GM19372 (cell line): ENCODE measurements at regions not wholly inside any gene's neighbourhood (a gene's known extent, or its start where the extent isn't known, plus 50 kb on each side); places are given as distances from the start of the nearest gene placed in this dataset.
"Not testable (repeated sequence)": the region's sequence is repeated elsewhere in the genome, so short reads cannot be mapped to it uniquely, and the experiment has no call there.

Experiments
- ATAC-seq: cut with Tn5 transposase; IDR thresholded peaks from one replicate; pipeline ENCODE4 v1.9.1; 2021; ENCODE audit warnings: mild to moderate bottlenecking, low read depth, moderate library complexity; ENCODE audit not compliant: unreplicated experiment

- no peak for ATAC-seq
Measured at GRCh38 chr6:80607811-80608391, 501.4 kb downstream of the BCKDHB start.

- peak; percentile 71 for ATAC-seq
Measured at GRCh38 chr6:80605165-80605989, 498.9 kb downstream of the BCKDHB start.

- no peak for ATAC-seq
Measured at GRCh38 chr6:80603679-80604078, 497.2 kb downstream of the BCKDHB start.

- ATAC-seq: no peak
Measured at GRCh38 chr6:80594461-80594860, 488.0 kb downstream of the BCKDHB start.

GRCh38 chr6:80592436-80592835 is 486.0 kb downstream of the BCKDHB start:
- no peak for ATAC-seq

- no peak for ATAC-seq
Measured at GRCh38 chr6:80586242-80586641, 479.8 kb downstream of the BCKDHB start.

GRCh38 chr6:80579391-80580023 is 473.0 kb downstream of the BCKDHB start:
- no peak for ATAC-seq

GRCh38 chr6:80573320-80573719 is 466.8 kb downstream of the BCKDHB start:
- not testable (repeated sequence) for ATAC-seq

- peak; percentile 69 for ATAC-seq
Measured at GRCh38 chr6:80566361-80566760, 459.9 kb downstream of the BCKDHB start.

GRCh38 chr6:80553071-80553740 is 446.7 kb downstream of the BCKDHB start:
- ATAC-seq: no peak

- ATAC-seq: no peak
Measured at GRCh38 chr6:80550748-80551147, 444.3 kb downstream of the BCKDHB start.

GRCh38 chr6:80550281-80550680 is 443.8 kb downstream of the BCKDHB start:
- no peak for ATAC-seq

GRCh38 chr6:80548532-80548931 is 442.1 kb downstream of the BCKDHB start:
- ATAC-seq: no peak

- ATAC-seq: no peak
Measured at GRCh38 chr6:80547827-80548226, 441.4 kb downstream of the BCKDHB start.

GRCh38 chr6:80544976-80545722 is 438.7 kb downstream of the BCKDHB start:
- no peak for ATAC-seq

- ATAC-seq: no peak
Measured at GRCh38 chr6:80544555-80544954, 438.1 kb downstream of the BCKDHB start.

- ATAC-seq: no peak
Measured at GRCh38 chr6:80543598-80544222, 437.2 kb downstream of the BCKDHB start.

- ATAC-seq: no peak
Measured at GRCh38 chr6:80543151-80543550, 436.7 kb downstream of the BCKDHB start.

GRCh38 chr6:80541886-80542285 is 435.4 kb downstream of the BCKDHB start:
- ATAC-seq: no peak

- ATAC-seq: no peak
Measured at GRCh38 chr6:80541181-80541580, 434.7 kb downstream of the BCKDHB start.
